HL-60 (cell line): ENCODE measurements at regions not wholly inside any gene's neighbourhood (a gene's known extent, or its start where the extent isn't known, plus 50 kb on each side); places are given as distances from the start of the nearest gene placed in this dataset.
A peak's percentile ranks its signal among the peaks of the same experiment; 100 is the strongest.

Source experiments
- DNase-seq, 2 experiments: peaks; one replicate each; pipeline ENCODE4 v3.0.0-alpha.2; 2010 to 2020; ENCODE audit warnings: low read depth in 1 of 2, low spot score in 1 of 2
- H3K27ac ChIP-seq: fragments of 250-450 bp; sonication (Bioruptor Pico); replicated peaks from 2 replicates; pipeline ENCODE4 v1.5.1; 2020; ENCODE audit warnings: mild to moderate bottlenecking, moderate library complexity
- H3K27me3 ChIP-seq: fragments of 250-450 bp; sonication (Bioruptor Pico); 2 replicates; pipeline ENCODE4 v1.5.1; 2021; ENCODE audit warnings: mild to moderate bottlenecking, moderate library complexity; ENCODE audit not compliant: insufficient read depth, poor library complexity, severe bottlenecking
- H3K4me3 ChIP-seq: replicated peaks from 2 replicates; pipeline ENCODE4 v1.5.1; 2011; ENCODE audit warnings: mild to moderate bottlenecking, control low read depth, low read length; ENCODE audit not compliant: insufficient read depth
- CTCF ChIP-seq: IDR thresholded peaks from one replicate; pipeline ENCODE4 v1.5.1; 2011; ENCODE audit warnings: low read length, control low read depth, inconsistent platforms; ENCODE audit not compliant: insufficient read depth
- GABPA ChIP-seq: IDR thresholded peaks from 2 replicates; pipeline ENCODE4 v1.6.1; 2012; ENCODE audit warnings: low read depth
- POLR2AphosphoS5 ChIP-seq: IDR thresholded peaks from 2 replicates; pipeline ENCODE4 v1.6.1; 2012; ENCODE audit warnings: low read depth
- REST ChIP-seq: IDR thresholded peaks from 2 replicates; pipeline ENCODE4 v1.6.1; 2012; ENCODE audit warnings: low read depth; ENCODE audit not compliant: insufficient replicate concordance
- SPI1 ChIP-seq: IDR thresholded peaks from 2 replicates; pipeline ENCODE4 v1.6.1; 2012; ENCODE audit warnings: low read depth, mild to moderate bottlenecking, borderline replicate concordance

- DNase-seq, result no peak
- Histone ChIP-seq H3K27me3 (no peaks in the 10 kb centered on the region), H3K4me3 (no peak overlapping the region), H3K27ac (no peak overlapping the region)
- TF ChIP-seq GABPA (no peak), POLR2AphosphoS5 (no peak), CTCF (no peak), REST (no peak)
These were observed 60.9 kb upstream of the ERCC4 start for GRCh38 chr16:13858873-13859580.

GRCh38 chr16:13863075-13863765, 56.7 kb upstream of the ERCC4 start:
- no peak for DNase-seq
- TF ChIP-seq POLR2AphosphoS5 (no peak), SPI1 (no peak), CTCF (no peak), GABPA (no peak), REST (no peak)
- H3K27me3 ChIP-seq, result no peaks in the 10 kb centered on the region

GRCh38 chr16:13864689-13865088, 55.3 kb upstream of the ERCC4 start:
- no peaks in the 10 kb centered on the region for H3K27me3 ChIP-seq
- DNase-seq, result peak; percentile 46 to 49
- no peak overlapping the region for H3K27ac ChIP-seq
- no peak for TF ChIP-seq REST
- TF ChIP-seq SPI1, result peak; percentile 12; the same call in 1 of the 2 replicates
- no peak for TF ChIP-seq POLR2AphosphoS5
- peak; percentile 44; the same call in 1 of the 2 replicates for TF ChIP-seq GABPA
- no peak for TF ChIP-seq CTCF
- no peak overlapping the region for H3K4me3 ChIP-seq

More at GRCh38 chr16:13863075-13863765, 56.7 kb upstream of the ERCC4 start:
- H3K27ac ChIP-seq, result no peak overlapping the region
- H3K4me3 ChIP-seq, result no peak overlapping the region
